DMS53 (cell line): ENCODE measurements at regions not wholly inside any gene's neighbourhood (a gene's known extent, or its start where the extent isn't known, plus 50 kb on each side); places are given as distances from the start of the nearest gene placed in this dataset.
"Not testable (repeated sequence)": the region's sequence is repeated elsewhere in the genome, so short reads cannot be mapped to it uniquely, and the experiment has no call there.

Experiments
- DNase-seq: peaks from one replicate; lab custom pipeline; 2025; lab: John Stamatoyannopoulos, UW

DNA sequence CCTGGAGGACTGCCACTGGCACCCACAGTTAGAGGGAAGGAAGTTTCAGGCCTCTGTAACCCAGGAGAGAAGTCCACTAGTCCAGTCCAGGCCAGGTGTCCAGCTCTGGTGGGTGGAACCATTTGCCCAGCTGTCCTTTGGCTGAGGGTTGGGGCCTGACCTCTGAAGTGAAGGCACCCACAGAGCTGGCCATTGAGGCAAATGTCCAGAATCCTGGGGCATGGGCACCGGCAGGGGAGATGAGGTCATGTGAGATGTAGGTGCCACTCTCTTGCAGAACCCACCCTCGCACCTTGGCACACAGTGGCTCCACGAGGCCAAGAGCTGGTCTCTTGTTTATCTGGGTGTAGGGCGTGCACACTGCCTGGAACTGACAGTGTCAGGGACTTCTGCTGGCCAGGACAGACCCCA, 162.8 kb downstream of the SMAD6 start:
- DNase-seq, result no peak

DNA sequence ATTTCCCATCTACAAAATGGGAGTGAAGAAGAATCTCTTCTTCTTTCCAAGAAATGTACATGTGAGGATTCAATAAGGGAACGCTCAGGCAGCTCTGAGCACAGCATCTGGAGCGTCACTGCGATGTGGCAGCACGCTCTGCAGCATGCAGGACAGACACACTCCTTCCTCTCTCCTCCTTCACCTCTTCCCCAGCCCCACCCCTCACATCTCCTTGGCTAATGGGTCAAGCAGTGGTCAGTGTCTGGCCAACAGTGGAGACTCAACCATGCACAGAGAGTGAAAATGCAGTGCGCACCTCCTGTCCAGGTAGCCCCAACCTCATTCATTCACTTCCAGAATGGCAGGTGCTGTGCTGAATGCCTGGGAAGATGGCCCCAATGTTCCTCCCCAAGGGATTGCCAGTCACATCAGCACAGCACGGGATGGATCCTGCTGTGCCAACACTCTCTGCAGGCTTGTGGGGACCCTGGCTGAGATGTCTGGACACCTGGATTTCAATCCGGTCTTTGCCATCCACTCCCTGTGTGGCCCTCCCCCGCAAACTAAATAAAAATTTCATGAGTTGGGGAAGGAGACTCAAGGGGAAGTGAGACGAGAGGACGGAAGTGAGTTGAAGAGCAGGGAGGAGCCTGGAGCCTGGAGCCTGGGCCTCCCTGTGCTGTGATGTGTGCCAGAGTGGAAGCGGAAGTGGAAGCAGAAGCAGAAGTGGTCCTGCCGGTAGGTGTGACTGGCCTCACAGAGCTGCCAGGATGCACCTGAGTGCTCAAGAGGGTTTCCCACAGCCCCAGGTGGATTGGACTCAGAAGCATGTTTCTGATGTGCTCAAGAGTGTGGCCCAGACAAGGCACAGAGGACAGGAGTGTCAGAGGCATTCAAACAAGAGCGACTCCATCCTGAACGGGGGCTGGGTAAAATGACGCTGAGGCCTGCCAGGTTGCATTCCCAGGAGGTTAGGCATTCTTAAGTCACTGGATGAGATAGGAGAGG, 163.9 kb downstream of the SMAD6 start:
- no peak for DNase-seq

DNA sequence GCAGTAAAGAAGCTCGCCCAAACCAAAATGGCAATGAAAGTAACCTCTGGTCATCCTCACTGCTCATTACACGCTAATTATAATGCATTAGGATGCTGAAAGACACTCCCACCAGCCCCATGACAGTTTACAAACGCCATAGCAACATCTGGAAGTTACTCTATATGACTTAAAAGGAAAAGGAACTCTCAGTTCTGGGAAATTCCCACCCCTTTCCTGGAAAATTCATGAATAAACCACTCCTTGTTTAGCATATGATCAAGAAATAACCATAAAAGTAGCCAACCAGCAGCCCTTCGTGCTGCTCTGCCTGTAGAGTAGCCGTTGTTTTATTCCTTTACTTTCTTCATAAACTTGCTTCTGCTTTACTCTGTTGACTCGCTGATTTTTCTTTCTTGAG, 164.6 kb downstream of the SMAD6 start:
- DNase-seq, result no peak

DNA sequence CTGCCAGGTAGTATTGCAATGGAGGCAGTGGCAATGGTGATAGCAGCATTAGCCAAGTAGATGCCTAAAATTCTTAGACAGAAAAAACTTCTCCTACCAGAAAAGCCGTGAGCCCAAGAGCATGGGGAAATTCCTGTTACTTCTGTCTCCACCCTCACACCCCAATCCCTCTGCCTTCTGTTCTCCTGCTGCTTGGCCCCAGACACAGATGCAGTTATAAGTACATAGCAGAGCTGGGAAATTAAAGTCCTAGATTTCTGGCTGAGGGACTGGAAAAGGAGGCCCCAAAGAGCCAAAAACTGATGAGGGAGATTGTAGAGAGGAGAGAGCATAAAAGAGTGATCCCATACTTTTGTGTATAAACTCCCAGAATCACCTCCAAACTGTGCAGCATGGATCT, 166.9 kb downstream of the SMAD6 start:
- DNase-seq, result no peak

DNA sequence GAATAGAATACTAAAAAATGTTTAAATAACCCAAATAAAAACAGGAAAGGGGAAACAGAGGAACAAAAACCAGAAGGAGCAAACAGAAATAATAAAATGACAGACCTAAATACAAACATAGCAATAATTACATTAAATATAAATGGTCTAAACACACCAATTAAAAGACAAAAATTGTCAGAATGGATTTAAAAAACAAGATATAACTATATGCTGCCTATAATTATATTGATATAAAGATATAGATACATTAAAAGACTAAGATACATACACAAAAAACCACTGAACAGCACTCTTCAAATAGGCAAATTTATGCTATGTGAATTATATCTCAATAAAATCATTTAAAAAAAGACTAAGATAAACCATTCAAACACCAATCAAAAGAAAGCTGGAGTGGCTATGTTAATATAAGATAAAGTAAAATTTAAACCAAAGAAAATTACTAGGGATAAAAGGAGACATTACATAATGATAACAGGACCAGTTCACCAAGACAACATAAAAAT, 168.9 kb downstream of the SMAD6 start:
- no peak for DNase-seq

DNA sequence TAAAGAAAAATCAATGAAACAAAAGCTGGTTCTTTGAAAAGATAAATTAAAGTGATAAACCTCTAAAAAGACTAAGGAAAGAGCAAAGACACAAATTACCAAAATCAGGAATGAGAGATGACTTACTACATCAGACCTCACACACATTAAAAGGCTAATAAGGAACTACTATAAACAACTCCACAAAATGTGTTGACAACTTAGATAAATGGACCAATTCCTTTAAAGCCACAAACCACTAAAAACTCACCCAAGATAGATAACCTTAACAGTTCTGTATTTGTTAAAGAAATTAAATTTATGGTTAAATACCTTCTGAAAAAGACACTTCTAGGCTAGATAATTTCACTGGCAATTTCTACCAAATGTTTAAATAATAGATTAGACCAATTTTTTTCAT, 170.4 kb downstream of the SMAD6 start:
- no peak for DNase-seq

DNA sequence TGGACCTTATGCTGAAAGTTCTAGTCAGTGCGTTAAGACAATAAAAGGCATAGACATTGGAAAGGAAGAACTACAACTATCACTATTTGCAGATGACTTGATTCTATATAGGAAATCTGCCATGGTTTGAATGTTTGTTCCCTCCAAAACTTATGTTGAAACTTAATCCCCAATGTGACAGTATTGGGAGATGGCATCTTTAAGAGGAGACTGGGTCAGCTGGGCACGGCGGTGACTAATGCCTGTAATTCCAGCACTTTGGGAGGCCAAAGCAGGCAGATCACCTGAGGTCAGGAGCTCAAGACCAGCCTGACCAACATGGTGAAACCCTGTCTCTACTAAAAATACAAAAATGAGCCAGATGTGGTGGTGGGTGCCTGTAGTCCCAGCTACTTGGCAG, 171.3 kb downstream of the SMAD6 start:
- not testable (repeated sequence) for DNase-seq

DNA sequence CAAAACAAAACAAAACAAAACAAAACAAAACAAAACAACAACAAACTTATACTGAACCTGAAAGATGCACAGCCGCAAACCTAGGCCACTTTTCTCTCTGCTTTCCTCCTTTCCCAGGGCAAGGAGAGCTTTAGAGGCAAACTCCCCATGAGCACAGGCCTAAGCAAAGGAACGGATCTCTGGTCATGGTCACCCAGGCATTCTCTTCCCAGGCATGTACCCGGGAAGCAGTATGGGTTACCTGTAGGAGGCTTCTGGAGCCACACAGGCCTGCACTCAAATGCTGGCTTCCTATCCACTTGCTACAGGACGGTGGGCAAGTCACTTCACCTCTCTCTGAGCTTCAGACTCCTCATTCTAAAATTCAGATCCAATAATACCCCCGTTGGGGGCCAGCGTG, 171.8 kb downstream of the SMAD6 start:
- DNase-seq, result no peak

DNA sequence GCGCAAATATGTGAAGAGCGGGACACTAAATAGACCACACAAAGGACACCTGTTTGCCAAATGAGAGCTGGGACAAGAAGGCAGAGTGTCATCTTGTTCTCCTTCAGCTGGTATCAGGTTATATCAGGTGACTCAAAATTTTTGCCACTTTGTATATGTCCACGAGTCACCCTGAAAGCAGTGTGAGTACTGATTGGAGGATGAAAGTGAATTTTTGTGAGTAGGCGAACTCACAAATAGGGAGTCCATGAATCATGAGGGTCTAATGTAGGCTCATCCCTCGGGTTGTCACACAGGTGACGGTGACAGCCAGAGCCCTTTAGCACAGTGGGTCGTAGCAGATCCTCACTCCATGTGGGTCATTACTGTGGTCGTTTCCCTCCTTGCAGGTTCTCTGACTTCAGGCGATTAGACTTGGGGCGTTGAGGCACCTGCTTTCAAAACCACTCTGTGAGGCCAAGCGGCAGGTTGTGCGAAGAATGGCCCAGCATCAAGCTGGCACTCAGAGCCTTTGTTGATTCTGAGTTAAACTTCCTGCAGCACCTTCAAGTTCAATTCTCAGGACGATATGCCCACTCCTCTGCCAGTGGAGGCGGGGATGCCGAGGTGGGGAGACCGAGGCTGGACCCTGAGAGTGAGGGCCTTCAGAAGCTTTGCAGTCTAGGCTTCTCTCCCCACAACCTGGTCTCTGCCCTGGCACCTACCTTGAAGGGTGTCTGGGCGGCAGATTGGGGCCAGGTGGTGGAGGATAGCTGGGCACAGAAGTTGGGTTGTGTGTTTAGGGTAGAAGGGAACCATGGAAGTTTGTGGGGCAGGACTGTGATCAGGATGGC, 173.8 kb downstream of the SMAD6 start:
- no peak for DNase-seq

DNA sequence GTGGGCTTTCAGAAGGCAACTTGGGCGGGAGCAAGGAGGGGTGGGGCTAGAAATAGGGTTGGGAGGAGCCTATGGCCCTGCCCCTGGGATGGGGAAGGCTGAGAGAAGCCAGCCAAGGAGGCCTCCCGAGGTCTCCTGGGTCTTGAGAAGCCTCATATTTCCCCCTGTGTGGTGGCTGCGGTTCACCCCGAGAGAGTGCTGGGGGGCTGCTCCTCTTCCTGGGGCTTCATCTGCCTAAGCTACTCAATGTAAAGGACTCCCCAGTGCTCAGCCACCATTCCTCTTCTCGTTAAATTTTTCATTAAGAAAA, 174.3 kb downstream of the SMAD6 start:
- no peak for DNase-seq

DNA sequence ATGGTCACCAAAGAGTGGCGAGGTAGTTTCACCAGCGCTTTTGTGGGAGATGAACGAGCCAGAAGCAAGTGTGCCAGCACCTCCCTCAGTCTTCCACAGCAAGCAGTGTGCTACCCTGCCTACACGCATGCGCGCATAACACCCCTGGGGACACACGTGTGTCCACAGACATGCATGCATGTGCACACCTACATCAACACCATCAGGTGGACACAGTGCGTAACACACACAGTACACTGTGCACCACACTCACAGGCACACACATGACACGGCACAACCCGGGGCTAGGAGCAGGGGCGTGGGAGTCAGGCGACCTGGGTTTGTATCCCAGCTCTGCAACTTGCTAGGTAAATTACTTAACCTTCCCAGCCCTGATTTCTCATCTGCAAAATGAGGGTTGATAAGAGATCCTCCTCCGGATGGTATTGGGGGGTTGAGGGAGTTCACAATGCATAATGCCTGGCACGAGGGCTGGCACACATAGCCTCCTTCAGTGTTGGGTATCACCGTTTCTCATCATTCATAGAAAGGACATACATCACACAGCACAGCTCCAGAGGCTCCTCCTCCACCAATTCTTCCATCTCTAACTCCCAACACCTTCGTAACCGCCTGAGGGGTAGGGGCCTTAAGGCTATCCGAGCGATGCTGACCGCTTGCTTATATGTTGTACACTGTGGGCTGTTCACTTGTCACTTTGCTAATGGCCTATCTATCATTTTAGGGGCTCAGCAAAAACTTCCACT, 174.9 kb downstream of the SMAD6 start:
- no peak for DNase-seq

DNA sequence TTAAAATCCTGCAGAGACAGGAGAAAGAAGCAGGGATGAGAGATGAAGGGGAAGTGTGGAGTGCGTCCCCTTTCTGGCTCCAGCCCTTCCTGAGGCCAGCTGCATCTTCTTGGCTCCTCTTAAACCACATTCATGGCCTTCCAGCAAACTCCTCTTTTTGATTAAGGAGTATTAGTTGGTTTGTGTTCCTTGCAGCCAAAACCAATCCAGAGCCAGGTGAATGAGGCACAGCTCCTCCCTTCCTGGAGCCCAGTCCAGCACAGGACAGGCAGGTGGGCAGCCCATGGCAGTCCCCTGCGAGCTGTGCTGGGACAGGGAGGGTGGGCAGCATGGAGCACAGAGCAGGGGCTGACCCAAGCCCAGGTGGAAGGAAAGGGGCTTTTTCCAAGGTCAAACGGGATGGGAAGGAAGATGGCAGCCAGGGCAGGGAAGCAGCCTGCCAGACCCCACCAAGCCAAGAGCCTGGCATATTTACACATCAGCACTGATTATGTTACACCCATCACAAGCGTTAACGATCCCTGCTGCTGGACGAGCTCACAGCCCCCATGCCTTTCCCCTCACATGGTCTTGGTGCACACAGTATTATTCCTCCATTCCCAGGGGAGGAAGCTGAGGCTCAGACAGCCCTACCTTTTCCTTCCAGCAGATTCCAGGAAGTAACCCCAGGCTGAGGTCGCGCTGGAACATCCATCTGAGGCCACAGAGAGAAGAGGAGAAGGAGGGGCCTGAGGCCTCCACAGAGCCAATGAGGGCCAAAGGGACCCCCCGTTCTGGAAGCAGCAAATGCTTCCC, 175.6 kb downstream of the SMAD6 start:
- no peak for DNase-seq

DNA sequence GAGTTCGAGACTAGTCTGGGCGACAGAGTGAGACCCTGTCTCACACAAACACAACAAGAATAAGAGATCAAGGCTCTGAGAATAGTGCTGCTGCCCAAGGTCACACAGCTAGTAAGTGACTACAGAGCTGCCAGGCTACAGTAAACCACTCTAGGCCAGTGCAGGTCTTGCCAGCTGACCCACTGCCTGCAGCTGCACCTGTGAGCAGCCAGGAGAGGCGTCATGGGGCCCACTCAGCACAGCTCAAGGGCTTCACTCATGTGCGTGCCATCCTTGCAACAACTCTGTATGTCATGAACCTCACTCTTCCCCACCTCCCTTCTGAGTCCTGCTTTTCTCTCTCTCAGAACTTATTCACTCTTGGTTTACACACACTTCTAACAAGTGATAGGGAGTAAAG, 176.7 kb downstream of the SMAD6 start:
- DNase-seq, result peak; percentile 61

DNA sequence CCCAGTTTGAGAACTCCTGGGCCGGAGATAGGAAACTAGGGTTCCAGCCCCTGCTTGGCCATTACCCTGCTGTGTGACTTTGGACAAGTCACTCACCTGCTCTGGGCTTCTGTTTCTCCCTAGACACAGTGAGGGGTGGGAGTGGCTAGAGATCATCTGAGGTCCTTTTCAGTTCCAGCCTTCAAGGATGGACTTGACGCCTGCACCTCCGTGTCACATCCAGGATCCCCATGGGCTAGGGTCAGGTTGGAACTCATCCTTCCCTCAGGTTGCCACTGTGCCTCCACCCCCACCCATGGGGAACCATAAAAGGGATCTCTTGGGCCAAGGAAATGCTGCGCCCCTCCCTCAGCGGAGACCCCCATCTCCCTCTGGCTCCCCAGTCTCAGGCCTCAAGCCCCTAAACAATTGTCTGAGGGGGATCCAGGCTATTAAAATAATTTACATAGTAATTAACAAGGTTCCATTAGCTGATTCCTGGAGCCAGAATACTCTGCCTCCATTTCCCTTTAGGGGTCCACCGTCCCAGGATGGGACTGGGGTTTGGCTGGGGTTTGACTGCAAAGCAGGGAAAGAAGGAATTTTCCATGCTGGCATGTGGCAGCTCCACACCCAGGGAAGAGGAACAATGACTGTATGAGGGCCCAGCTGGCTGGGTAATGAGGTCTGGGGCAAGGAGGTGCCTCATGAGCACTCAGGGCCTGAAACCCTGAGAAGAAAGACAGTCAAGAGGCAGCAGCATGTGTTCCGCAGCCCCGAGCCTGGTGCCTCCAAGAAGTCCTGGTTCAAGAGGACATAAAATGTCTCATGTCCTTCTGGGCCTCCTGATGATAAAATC, 177.7 kb downstream of the SMAD6 start:
- no peak for DNase-seq

DNA sequence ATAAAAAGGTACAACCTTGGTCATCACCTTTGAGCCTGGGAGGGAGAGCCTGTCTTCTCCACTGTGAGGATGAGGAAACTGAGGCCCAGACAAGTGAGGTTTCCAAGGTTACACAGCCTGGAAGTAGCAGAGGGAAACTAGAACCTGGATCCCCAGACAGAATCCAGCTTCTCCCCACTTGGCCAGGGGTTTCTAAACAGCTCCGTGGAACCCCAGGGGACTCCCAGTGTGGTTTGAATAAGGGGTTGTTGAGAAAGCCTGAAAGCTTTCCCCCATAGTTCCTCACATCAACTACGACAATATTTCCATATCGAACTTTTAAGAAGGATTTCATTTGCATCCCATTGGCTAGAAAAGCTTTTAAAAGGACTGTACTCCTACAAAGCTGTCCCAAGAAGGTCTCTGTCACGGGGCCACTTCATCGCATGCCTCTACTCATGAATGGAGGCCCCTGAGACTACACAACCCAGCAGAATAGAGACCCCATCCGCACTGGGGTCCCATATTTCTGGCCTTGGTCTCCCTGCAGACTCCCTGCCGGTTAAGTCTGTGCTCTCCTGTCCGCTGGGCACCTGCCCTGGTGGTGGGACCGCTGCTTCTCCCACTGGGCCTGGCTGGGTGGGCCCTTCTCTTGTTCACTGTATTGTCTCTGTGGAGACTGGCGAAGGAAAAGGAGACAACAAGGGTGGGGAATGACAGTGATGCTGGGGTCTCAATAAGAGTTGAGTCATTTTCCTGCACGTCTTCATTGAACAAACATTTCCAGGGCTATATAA, 178.5 kb downstream of the SMAD6 start:
- DNase-seq, result no peak

DNA sequence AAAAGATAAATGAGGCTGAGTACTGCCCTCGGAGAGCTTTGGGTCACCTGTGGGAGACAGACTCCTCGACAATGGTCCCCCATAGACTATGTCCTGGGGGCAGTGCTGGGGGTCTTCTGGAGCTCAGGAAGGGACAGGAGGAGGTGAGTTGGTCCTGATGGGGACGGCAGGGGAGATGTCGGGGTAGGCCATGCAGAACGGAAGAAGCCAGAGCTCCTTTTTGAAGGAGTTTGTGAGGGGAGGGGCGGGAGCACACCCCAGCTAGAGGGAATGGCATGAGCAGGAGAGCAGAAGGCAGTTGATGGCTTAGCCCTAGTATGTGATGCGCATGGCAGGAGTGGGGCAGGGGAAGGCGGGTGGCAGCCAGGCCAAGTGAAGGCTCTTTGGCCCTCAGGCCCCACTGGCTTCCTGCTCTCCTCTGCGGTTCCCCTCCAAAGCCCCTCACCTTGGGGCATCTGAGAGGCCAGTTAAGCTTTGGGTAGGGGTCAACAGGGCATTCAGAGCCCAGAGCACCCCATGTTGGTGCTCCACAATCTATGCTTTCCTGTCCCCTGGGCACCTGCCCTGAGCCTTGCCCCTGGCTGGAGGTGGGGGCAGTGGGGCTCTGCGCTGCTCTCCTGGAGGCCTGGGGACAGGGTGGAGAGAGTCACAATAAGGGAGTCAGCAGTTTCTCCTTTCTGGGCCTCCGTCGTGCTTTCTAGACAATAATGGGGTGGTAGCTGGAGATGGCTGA, 179.3 kb downstream of the SMAD6 start:
- DNase-seq, result no peak

DNA sequence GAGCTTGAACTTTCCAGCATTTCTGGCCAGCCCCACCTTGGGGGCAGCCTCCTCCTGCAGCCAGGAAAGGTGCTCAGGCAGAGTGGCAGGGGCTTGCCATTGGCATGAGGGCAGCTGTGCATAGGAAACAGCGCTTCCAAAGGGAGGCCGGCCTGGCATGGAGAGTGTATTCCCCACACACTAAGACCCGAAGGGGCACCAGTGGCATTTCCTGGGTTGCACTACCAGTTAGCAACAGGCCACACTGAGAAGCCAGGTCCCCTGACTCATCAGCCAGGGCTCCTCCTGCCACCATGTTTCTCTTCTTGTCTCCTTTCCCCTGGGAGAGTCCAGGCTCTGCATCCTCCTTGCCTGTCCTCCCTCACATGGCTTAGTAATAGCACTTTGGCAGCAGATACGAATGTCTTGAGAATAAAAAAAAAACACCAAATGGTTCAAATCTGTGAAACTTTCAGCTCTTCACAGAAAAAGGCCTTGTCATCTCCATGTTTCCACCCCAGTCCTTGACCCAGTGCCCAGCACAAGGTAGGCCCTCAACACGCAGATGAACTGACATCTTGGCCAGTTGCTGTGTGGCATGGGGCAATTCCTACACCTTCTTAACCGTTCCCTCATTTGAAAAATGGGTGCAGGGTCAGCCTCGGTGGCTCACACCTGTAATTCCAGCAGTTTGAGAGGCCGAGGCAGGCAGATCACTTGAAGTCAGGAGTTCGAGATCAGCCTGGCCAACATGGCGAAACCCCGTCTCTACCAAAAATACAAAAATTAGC, 180.4 kb downstream of the SMAD6 start:
- no peak for DNase-seq

DNA sequence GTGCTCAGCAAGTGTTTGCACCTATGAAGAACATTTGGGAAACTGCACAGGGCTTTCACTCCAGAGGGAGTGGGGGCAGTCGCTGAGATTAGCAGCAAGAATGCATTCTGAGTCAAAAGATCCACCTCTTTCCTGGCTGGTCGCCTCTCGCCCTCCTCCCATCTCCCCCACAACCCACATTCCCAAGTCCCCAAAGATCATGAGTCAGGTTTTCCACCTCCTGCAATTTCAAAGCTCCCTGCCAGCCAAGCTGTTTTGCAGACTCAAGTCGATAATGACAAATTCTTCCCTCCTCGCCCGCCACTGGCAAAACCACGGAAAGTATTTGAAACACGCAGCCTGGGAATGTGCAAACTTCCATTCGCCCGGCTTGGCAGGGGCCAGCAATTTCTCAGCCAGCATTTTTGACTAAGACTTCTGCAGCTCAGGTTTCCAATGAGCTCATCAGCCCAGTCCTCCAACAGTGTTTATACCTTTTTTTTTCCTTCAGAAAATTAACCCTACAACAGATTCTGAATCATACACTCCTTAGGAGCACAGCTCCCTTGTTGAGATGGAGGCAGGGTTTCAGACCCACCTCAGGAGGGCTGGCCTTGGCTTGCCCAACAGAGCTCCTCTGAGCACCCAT, 181.4 kb downstream of the SMAD6 start:
- no peak for DNase-seq
